ENCODE measurements at regions not wholly inside any gene's neighbourhood (a gene's known extent, or its start where the extent isn't known, plus 50 kb on each side); places are given as distances from the start of the nearest gene placed in this dataset.

DNA sequence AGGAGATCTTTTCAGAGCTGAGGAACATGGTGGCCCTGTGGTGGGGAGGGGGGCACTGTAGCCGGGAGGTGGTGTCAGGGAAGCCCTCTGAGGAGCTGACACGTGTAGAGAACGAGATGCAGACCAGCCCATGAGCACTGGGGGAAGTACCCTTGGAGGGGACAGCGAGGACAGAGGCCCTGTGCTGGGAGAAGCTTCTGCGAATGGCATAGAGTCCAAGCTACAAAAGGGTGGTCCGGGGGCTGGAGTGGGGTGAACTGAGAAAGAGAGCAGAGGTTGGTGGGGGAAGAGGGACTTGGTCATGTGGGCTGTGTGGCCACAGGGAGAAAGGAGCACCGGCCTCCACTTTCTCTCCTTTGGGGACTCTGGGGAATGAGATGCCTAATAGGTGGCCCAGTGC, 270.8 kb downstream of the CBLN1 start:
- TF ChIP-seq RXRA (IDR thresholded peaks at IDR 0.05; ENCODE audit: borderline replicate concordance, low read depth) (no peak), GABPA (IDR thresholded peaks at IDR 0.05; ENCODE audit: low read depth) (no peak), FOSL2 (IDR thresholded peaks at IDR 0.05; ENCODE audit: borderline replicate concordance, low read depth) (no peak), FOXM1 (IDR thresholded peaks at IDR 0.05; ENCODE audit: low read depth) (no peak), GATA2 (CRISPR knock-in tag; IDR thresholded peaks at IDR 0.05) (no peak), EZH2phosphoT487 (IDR thresholded peaks at IDR 0.05; ENCODE audit: borderline replicate concordance, low read depth) (no peak), FOXJ3 (CRISPR knock-in tag; IDR thresholded peaks at IDR 0.05) (no peak), MEF2A (IDR thresholded peaks at IDR 0.05; ENCODE audit: borderline replicate concordance, low read depth) (no peak), RAD21 (IDR thresholded peaks at IDR 0.05; ENCODE audit: low read length) (no peak)
- TF ChIP-seq, protein P1, sequence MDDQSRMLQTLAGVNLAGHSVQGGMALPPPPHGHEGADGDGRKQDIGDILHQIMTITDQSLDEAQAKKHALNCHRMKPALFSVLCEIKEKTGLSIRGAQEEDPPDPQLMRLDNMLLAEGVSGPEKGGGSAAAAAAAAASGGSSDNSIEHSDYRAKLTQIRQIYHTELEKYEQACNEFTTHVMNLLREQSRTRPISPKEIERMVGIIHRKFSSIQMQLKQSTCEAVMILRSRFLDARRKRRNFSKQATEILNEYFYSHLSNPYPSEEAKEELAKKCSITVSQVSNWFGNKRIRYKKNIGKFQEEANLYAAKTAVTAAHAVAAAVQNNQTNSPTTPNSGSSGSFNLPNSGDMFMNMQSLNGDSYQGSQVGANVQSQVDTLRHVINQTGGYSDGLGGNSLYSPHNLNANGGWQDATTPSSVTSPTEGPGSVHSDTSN (IDR thresholded peaks at IDR 0.05), result no peak
- TF ChIP-seq, protein P2, sequence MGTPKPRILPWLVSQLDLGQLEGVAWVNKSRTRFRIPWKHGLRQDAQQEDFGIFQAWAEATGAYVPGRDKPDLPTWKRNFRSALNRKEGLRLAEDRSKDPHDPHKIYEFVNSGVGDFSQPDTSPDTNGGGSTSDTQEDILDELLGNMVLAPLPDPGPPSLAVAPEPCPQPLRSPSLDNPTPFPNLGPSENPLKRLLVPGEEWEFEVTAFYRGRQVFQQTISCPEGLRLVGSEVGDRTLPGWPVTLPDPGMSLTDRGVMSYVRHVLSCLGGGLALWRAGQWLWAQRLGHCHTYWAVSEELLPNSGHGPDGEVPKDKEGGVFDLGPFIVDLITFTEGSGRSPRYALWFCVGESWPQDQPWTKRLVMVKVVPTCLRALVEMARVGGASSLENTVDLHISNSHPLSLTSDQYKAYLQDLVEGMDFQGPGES (IDR thresholded peaks at IDR 0.05; ENCODE audit: low read depth, low read length), result no peak
- no peak overlapping the region for H3K4me3 ChIP-seq (ENCODE audit: low read depth in 2 of 2, low read length in 1 of 2)
- no peaks in the 10 kb centered on the region for H3K27me3 ChIP-seq (ENCODE audit: insufficient read depth)
- H4K20me1 ChIP-seq (ENCODE audit: insufficient read depth), result no peaks in the 10 kb centered on the region
- CTCF ChIA-PET, result no interaction called here
- H3K79me2 ChIP-seq (ENCODE audit: insufficient read depth), result no peaks in the 10 kb centered on the region
- H3F3A ChIP-seq (replicated peaks; ENCODE audit: insufficient read depth), result no peaks in the 10 kb centered on the region
- H3K9me3 ChIP-seq, result no peaks in the 10 kb centered on the region
- peaks cover 0 to 14% of the 10 kb centered on the region in 2 experiments; a peak in 1 of 4 replicates for H3K4me1 ChIP-seq (ENCODE audit: control insufficient read depth in 1 of 2, insufficient read depth in 2 of 2, low read depth in 1 of 2, low read length in 1 of 2)
- no peak overlapping the region for H2AFZ ChIP-seq (ENCODE audit: low read depth)
- H3K27ac ChIP-seq (ENCODE audit: low read depth in 2 of 2, low read length in 1 of 2), result no peak overlapping the region
- 17% methylated on average over 7 of the region's 7 CpGs for WGBS (ENCODE audit: low lambda C conversion rate)
- no peak overlapping the region for H3K4me2 ChIP-seq
- H3K9ac ChIP-seq, result no peak overlapping the region
- no peaks in the 10 kb centered on the region for H3K36me3 ChIP-seq (replicated peaks in 1 of 2; ENCODE audit: control insufficient read depth in 1 of 2, insufficient read depth in 2 of 2, low read length in 1 of 2)
- no peaks in the 10 kb centered on the region for H3K9me2 ChIP-seq
- DNase-seq, result no peak
- POLR2A ChIA-PET, result no interaction called here

DNA sequence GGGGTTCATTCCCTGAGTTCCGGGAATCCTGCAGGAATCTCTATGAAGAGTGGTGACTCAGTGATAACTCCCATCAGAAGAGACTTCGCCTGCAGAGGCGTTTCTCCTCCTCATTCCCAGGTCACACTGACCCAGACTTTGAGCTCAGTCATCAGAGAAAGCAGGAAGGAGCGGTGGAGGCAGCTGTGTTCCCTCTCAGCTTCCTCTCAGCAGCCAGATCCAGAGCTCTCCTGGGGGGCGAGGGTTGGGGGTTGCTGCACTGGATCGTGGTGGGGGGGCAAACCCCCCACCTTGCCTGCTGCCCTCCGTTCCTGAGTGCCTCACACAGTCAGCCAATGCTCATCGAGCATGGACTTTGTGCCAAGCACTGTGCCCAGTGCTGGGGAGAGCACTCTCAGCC, 271.2 kb downstream of the CBLN1 start:
- Histone ChIP-seq H3F3A (replicated peaks; ENCODE audit: insufficient read depth) (no peaks in the 10 kb centered on the region), H3K79me2 (ENCODE audit: insufficient read depth) (no peaks in the 10 kb centered on the region), H3K4me3 (ENCODE audit: low read depth in 2 of 2, low read length in 1 of 2) (no peak overlapping the region), H3K9ac (no peak overlapping the region), H4K20me1 (ENCODE audit: insufficient read depth) (no peaks in the 10 kb centered on the region), H3K36me3 (replicated peaks in 1 of 2; ENCODE audit: control insufficient read depth in 1 of 2, insufficient read depth in 2 of 2, low read length in 1 of 2) (no peaks in the 10 kb centered on the region), H3K27me3 (ENCODE audit: insufficient read depth) (no peaks in the 10 kb centered on the region), H3K4me2 (no peak overlapping the region), H3K9me2 (no peaks in the 10 kb centered on the region), H2AFZ (ENCODE audit: low read depth) (no peak overlapping the region), H3K4me1 (ENCODE audit: control insufficient read depth in 1 of 2, insufficient read depth in 2 of 2, low read depth in 1 of 2, low read length in 1 of 2) (peaks cover 0 to 14% of the 10 kb centered on the region in 2 experiments; a peak in 1 of 4 replicates), H3K9me3 (no peaks in the 10 kb centered on the region), H3K27ac (ENCODE audit: low read depth in 2 of 2, low read length in 1 of 2) (no peak overlapping the region)
- POLR2A ChIA-PET, result no interaction called here
- DNase-seq, result no peak
- WGBS (ENCODE audit: low lambda C conversion rate), result 12% methylated on average over 7 of the region's 8 CpGs
- CTCF ChIA-PET, result no interaction called here
- TF ChIP-seq RXRA (IDR thresholded peaks at IDR 0.05; ENCODE audit: borderline replicate concordance, low read depth) (no peak), MEF2A (IDR thresholded peaks at IDR 0.05; ENCODE audit: borderline replicate concordance, low read depth) (no peak), TEAD4 (IDR thresholded peaks at IDR 0.05; ENCODE audit: borderline replicate concordance, insufficient read depth) (no peak), MXI1 (IDR thresholded peaks at IDR 0.05; ENCODE audit: low read depth, low read length) (no peak), POLR2AphosphoS5 (IDR thresholded peaks at IDR 0.05; ENCODE audit: low read depth, low read length) (no peak), FOSL2 (IDR thresholded peaks at IDR 0.05; ENCODE audit: borderline replicate concordance, low read depth) (no peak), EP300 (IDR thresholded peaks at IDR 0.05; ENCODE audit: borderline replicate concordance in 1 of 2, low read depth in 1 of 2, low read length in 1 of 2) (no peak), YY1 (IDR thresholded peaks at IDR 0.05; ENCODE audit: low read depth) (no peak), GATA2 (CRISPR knock-in tag; IDR thresholded peaks at IDR 0.05) (no peak), RAD21 (IDR thresholded peaks at IDR 0.05; ENCODE audit: low read length) (no peak)
- TF ChIP-seq, protein P3, sequence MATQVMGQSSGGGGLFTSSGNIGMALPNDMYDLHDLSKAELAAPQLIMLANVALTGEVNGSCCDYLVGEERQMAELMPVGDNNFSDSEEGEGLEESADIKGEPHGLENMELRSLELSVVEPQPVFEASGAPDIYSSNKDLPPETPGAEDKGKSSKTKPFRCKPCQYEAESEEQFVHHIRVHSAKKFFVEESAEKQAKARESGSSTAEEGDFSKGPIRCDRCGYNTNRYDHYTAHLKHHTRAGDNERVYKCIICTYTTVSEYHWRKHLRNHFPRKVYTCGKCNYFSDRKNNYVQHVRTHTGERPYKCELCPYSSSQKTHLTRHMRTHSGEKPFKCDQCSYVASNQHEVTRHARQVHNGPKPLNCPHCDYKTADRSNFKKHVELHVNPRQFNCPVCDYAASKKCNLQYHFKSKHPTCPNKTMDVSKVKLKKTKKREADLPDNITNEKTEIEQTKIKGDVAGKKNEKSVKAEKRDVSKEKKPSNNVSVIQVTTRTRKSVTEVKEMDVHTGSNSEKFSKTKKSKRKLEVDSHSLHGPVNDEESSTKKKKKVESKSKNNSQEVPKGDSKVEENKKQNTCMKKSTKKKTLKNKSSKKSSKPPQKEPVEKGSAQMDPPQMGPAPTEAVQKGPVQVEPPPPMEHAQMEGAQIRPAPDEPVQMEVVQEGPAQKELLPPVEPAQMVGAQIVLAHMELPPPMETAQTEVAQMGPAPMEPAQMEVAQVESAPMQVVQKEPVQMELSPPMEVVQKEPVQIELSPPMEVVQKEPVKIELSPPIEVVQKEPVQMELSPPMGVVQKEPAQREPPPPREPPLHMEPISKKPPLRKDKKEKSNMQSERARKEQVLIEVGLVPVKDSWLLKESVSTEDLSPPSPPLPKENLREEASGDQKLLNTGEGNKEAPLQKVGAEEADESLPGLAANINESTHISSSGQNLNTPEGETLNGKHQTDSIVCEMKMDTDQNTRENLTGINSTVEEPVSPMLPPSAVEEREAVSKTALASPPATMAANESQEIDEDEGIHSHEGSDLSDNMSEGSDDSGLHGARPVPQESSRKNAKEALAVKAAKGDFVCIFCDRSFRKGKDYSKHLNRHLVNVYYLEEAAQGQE (IDR thresholded peaks at IDR 0.05; ENCODE audit: low read depth, low read length), result no peak
- TF ChIP-seq, protein P4, sequence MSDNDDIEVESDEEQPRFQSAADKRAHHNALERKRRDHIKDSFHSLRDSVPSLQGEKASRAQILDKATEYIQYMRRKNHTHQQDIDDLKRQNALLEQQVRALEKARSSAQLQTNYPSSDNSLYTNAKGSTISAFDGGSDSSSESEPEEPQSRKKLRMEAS (IDR thresholded peaks at IDR 0.05; ENCODE audit: low read depth), result no peak
- TF ChIP-seq, protein P5, sequence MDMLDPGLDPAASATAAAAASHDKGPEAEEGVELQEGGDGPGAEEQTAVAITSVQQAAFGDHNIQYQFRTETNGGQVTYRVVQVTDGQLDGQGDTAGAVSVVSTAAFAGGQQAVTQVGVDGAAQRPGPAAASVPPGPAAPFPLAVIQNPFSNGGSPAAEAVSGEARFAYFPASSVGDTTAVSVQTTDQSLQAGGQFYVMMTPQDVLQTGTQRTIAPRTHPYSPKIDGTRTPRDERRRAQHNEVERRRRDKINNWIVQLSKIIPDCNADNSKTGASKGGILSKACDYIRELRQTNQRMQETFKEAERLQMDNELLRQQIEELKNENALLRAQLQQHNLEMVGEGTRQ (IDR thresholded peaks at IDR 0.05; ENCODE audit: borderline replicate concordance, low read depth, low read length), result no peak
